Body of pancreas (tissue), 4 donors: ENCODE measurements at regions not wholly inside any gene's neighbourhood (a gene's known extent, or its start where the extent isn't known, plus 50 kb on each side); places are given as distances from the start of the nearest gene placed in this dataset.

Source experiments
- ATAC-seq: fragments of 150-250 bp; one replicate; pipeline ENCODE4 v1.9.1; 2016
- DNase-seq, 4 donors: peaks; one replicate each; pipeline ENCODE4 v3.0.0-alpha.2; 2019
- H3K27ac ChIP-seq, 4 donors: fragments of 200-600 bp; sonication (generic); 1 replicate in 3 of 4; 2 replicates in 1 of 4; pipeline versions ENCODE4 v1.5.1 to v1.6.1; 2016 to 2019; ENCODE audit warnings: mild to moderate bottlenecking in 1 of 4, mixed read lengths in 1 of 4, moderate library complexity in 1 of 4
- H3K27me3 ChIP-seq, 2 donors: fragments of 200-600 bp; sonication (generic); one replicate each; pipeline ENCODE4 v1.6.0; 2016; ENCODE audit warnings: mild to moderate bottlenecking in 1 of 2
- H3K36me3 ChIP-seq, 2 donors: fragments of 200-600 bp; sonication (generic); replicated peaks in 1 of 2; 2 replicates each; pipeline ENCODE4 v1.5.1; 2016; ENCODE audit warnings: low read depth in 2 of 2; ENCODE audit not compliant: insufficient read depth in 1 of 2
- H3K4me1 ChIP-seq: fragments of 200-600 bp; sonication (generic); one replicate; pipeline ENCODE4 v1.6.0; 2016
- H3K4me3 ChIP-seq, 2 donors: fragments of 200-600 bp; sonication (generic); 1 replicate in 1 of 2; 2 replicates in 1 of 2; pipeline ENCODE4 v1.5.1; 2016 to 2019
- H3K9me3 ChIP-seq, 3 donors: fragments of 200-600 bp; sonication (generic); 1 replicate in 2 of 3; 2 replicates in 1 of 3; pipeline ENCODE4 v1.5.1; 2016
- POLR2A ChIP-seq, 3 donors: fragments of 450-650 bp; IDR thresholded peaks; one replicate each; pipeline ENCODE4 v1.6.1; 2016; ENCODE audit warnings: antibody characterized with exemption in 3 of 3, mild to moderate bottlenecking in 2 of 3
- WGBS, 2 donors: methylation state at CpG; one replicate each; pipeline ENCODE4 v1.1.5; 2017; 5-methylcytosine and 5-hydroxymethylcytosine counted together
- intact Hi-C: fragments of 100-400 bp; cut with DNase I; formaldehyde crosslinking; loops from one replicate; pipeline ENCODE4 v1.15.1; 2023
- TF ChIP-seq, protein P1 (sequence below), 7 experiments: fragments of 450-650 bp in 4 of 7; fragments of 200-600 bp in 3 of 7; sonication (generic) in 3 of 7; IDR thresholded peaks; one replicate each; pipeline ENCODE4 v1.5.1; 2016 to 2019; ENCODE audit warnings: antibody characterized with exemption in 7 of 7

DNA sequence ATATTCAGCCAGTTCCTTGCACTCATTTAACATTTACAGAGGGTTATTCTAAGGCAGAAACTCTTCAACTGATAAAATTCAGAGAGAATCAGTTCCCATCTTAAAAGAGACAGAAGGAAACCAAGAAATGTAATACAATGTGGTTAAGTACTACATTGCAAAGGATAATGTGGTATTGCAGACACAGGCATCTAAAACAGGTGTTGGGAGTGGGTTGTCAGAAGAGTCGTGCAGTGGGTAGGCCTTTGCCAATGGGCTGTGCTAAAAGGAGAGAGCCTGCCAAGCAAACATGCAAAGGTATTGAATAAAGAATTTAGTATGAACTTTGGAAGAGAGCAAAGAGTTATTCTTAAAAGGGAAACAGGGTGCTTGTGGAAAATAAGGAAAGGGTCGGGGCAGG is 1044.4 kb upstream of the DIAPH2 start:
- Histone ChIP-seq H3K4me3 (no peak overlapping the region), H3K9me3 (no peaks in the 10 kb centered on the region), H3K36me3 (no peaks in the 10 kb centered on the region), H3K4me1 (no peaks in the 10 kb centered on the region), H3K27me3 (no peaks in the 10 kb centered on the region), H3K27ac (no peak overlapping the region)
- DNase-seq = no peak
- ATAC-seq = no peak
- intact Hi-C loops = no loop called here
- WGBS, 2 donors = 42% methylated on average over 2 of the region's 2 CpGs
- no peak for TF ChIP-seq POLR2A (IDR thresholded peaks at IDR 0.05)
- TF ChIP-seq, protein P1, sequence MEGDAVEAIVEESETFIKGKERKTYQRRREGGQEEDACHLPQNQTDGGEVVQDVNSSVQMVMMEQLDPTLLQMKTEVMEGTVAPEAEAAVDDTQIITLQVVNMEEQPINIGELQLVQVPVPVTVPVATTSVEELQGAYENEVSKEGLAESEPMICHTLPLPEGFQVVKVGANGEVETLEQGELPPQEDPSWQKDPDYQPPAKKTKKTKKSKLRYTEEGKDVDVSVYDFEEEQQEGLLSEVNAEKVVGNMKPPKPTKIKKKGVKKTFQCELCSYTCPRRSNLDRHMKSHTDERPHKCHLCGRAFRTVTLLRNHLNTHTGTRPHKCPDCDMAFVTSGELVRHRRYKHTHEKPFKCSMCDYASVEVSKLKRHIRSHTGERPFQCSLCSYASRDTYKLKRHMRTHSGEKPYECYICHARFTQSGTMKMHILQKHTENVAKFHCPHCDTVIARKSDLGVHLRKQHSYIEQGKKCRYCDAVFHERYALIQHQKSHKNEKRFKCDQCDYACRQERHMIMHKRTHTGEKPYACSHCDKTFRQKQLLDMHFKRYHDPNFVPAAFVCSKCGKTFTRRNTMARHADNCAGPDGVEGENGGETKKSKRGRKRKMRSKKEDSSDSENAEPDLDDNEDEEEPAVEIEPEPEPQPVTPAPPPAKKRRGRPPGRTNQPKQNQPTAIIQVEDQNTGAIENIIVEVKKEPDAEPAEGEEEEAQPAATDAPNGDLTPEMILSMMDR (IDR thresholded peaks at IDR 0.05) = no peak

DNA sequence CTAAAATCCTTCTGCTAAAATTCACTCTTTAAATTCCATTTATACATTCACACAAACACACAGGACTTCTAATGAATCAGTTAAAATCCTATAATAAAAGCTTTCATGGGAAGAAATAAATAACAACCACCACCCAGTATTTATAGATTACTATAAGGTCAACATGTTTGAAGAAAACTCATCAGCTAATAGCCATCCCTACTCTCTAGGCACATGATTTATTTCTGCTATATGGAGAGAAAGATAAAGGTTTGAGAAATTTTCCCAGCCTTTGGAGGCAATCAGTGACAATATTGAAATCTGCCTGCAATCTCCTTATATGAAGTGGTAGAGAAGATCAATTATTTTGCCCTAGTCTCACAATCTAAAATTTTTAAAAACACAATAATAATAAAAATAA is 1038.9 kb upstream of the DIAPH2 start:
- TF ChIP-seq POLR2A (IDR thresholded peaks at IDR 0.05) = no peak
- TF ChIP-seq, protein P1 (IDR thresholded peaks at IDR 0.05) = no peak
- no peaks in the 10 kb centered on the region for H3K36me3 ChIP-seq

DNA sequence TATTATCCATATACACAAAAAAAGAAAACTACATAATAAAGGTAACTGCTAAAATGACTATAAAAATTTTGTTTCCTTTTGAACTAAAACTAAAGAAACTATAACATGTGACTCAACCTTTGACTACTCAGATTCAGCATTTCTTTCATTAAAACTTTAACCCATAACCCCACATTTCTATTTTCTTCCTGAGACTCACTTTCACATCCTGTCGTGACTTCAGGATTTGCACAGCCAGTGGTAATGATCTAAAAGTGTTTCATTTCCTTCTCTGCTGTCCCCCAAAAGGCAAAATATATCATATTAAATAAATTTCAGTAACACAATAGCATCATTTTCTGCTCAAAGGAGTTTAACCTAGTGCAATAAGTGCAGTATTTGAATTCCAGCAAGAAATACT is 1022.4 kb upstream of the DIAPH2 start:
- no peak for ATAC-seq
- intact Hi-C loops = no loop called here
- no peak for DNase-seq

More for the DNA sequence above, 1038.9 kb upstream of the DIAPH2 start:
- intact Hi-C loops = no loop called here
- ATAC-seq (no peak), DNase-seq (no peak)
- Histone ChIP-seq H3K9me3 (no peaks in the 10 kb centered on the region), H3K27ac (no peak overlapping the region), H3K4me1 (no peaks in the 10 kb centered on the region), H3K4me3 (no peak overlapping the region), H3K27me3 (no peaks in the 10 kb centered on the region)

DNA sequence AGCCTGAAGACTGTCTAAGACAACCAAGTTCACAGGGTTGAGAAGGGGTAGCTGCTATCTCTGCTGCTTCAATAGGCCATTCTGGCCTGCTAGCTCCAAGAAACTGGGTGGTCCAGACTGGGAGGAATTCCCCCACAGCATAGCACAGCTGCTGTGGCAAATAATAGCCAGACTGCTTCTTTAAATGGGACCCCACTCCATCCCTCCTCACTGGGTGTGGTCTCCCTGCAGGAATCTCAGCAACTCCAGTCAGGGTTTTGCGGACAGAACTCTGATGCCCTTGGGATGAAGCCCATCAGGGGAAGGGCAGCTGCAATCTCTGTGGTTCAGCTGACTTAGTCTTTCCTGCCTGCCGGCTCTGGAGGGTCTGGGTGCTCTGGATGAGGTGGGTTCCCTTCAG is 1018.6 kb upstream of the DIAPH2 start:
- Histone ChIP-seq H3K9me3 (no peaks in the 10 kb centered on the region), H3K4me1 (no peaks in the 10 kb centered on the region), H3K4me3 (no peak overlapping the region), H3K27me3 (no peaks in the 10 kb centered on the region), H3K36me3 (no peaks in the 10 kb centered on the region), H3K27ac (no peak overlapping the region)
- DNase-seq (no peak), ATAC-seq (no peak)
- TF ChIP-seq POLR2A (IDR thresholded peaks at IDR 0.05) = no peak
- TF ChIP-seq, protein P1 (IDR thresholded peaks at IDR 0.05) = no peak
- WGBS, 2 donors = 51% methylated on average over 2 of the region's 2 CpGs; no CpG with 5 or more reads in 1 of the 2 donors
- intact Hi-C loops = no loop called here

More for the DNA sequence above, 1022.4 kb upstream of the DIAPH2 start:
- Histone ChIP-seq H3K9me3 (no peaks in the 10 kb centered on the region), H3K36me3 (no peaks in the 10 kb centered on the region), H3K27me3 (no peaks in the 10 kb centered on the region), H3K4me1 (no peaks in the 10 kb centered on the region), H3K4me3 (no peak overlapping the region), H3K27ac (no peak overlapping the region)
- no peak for TF ChIP-seq POLR2A (IDR thresholded peaks at IDR 0.05)
- TF ChIP-seq, protein P1 (IDR thresholded peaks at IDR 0.05) = no peak
- WGBS, 2 donors = 48 to 63% methylated on average over 1 of the region's 1 CpG

DNA sequence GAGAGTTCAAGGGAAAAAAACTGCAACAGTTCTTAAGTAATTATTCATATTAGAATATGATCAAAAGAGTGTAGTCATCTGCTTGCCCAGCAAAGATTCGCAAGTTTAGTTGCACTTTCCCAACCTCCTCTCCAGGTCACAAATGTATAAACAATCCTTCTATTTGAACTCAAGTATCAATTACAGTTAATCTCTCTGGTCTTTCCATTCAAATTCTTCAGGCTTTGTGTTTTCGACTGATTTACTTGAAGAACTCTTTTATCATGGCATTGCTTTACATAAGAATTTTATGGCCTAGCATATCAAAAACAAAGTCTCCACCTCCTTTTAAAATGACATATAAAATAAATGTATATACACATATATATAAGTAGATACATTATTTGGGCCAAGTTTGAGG is 1009.6 kb upstream of the DIAPH2 start:
- ATAC-seq = no peak
- H3K9me3 ChIP-seq = no peaks in the 10 kb centered on the region
- 42 to 44% methylated on average over 2 of the region's 2 CpGs for WGBS, 2 donors
- H3K27me3 ChIP-seq = no peaks in the 10 kb centered on the region
- H3K4me3 ChIP-seq = no peak overlapping the region
- no peaks in the 10 kb centered on the region for H3K4me1 ChIP-seq
- intact Hi-C loops = no loop called here
- TF ChIP-seq POLR2A (IDR thresholded peaks at IDR 0.05) = no peak
- TF ChIP-seq, protein P1 (IDR thresholded peaks at IDR 0.05) = no peak
- no peak overlapping the region for H3K27ac ChIP-seq
- no peak for DNase-seq
- no peaks in the 10 kb centered on the region for H3K36me3 ChIP-seq
